ENCODE measurements at regions not wholly inside any gene's neighbourhood (a gene's known extent, or its start where the extent isn't known, plus 50 kb on each side); places are given as distances from the start of the nearest gene placed in this dataset.

DNA sequence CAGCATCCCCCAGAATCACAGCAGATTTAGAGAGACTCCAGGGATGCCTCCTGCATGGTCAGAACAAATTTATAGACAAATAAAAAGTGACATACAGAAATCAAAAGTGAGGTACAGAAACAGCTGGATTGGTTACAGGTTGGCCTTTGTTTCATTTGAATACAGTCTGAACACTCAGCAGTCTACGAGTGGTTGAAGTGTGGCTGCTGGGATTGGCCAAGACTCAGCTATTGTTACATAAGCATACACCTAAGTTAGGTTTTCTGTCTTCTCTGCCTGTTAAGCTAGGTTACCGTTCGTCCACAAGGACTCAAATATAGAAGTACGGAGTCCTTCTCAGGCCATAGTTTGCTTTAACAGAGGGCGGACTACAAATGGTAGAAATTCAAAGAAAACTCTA, 262.4 kb upstream of the SLC14A2 start:
- no TSS peak for BruUV-seq (replicated peaks)
- FAIRE-seq (no peak), DNase-seq (ENCODE audit: low read depth, low spot score) (no peak)
- POLR2A ChIA-PET, result no interaction called here
- H2AFZ ChIP-seq (ENCODE audit: low read depth, low read length), result no peak overlapping the region
- H3K9me3 ChIP-seq (replicated peaks; ENCODE audit: control insufficient read depth, insufficient read depth, low read length), result no peaks in the 10 kb centered on the region
- TF ChIP-seq EZH2 (IDR thresholded peaks at IDR 0.05; ENCODE audit: borderline replicate concordance, low read depth, low read length, severe bottlenecking), result no peak
- TF ChIP-seq, protein P1, sequence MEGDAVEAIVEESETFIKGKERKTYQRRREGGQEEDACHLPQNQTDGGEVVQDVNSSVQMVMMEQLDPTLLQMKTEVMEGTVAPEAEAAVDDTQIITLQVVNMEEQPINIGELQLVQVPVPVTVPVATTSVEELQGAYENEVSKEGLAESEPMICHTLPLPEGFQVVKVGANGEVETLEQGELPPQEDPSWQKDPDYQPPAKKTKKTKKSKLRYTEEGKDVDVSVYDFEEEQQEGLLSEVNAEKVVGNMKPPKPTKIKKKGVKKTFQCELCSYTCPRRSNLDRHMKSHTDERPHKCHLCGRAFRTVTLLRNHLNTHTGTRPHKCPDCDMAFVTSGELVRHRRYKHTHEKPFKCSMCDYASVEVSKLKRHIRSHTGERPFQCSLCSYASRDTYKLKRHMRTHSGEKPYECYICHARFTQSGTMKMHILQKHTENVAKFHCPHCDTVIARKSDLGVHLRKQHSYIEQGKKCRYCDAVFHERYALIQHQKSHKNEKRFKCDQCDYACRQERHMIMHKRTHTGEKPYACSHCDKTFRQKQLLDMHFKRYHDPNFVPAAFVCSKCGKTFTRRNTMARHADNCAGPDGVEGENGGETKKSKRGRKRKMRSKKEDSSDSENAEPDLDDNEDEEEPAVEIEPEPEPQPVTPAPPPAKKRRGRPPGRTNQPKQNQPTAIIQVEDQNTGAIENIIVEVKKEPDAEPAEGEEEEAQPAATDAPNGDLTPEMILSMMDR (IDR thresholded peaks at IDR 0.05; ENCODE audit: extremely low read depth in 1 of 2, insufficient read depth in 1 of 2, low read depth in 1 of 2, low read length in 2 of 2), result no peak
- no peak for TF ChIP-seq GATA2 (IDR thresholded peaks at IDR 0.05; ENCODE audit: insufficient read depth, insufficient read length, low read depth, low read length)
- TF ChIP-seq, protein P2, sequence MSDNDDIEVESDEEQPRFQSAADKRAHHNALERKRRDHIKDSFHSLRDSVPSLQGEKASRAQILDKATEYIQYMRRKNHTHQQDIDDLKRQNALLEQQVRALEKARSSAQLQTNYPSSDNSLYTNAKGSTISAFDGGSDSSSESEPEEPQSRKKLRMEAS (IDR thresholded peaks at IDR 0.05; ENCODE audit: insufficient read depth, insufficient read length), result no peak
- TF ChIP-seq POLR2AphosphoS5 (IDR thresholded peaks at IDR 0.05; ENCODE audit: insufficient read depth, low read depth, low read length), result no peak
- no peak for TF ChIP-seq MYC (IDR thresholded peaks at IDR 0.05; ENCODE audit: low read depth, low read length)
- no peak for TF ChIP-seq POLR2A (IDR thresholded peaks at IDR 0.05; ENCODE audit: low read depth, low read length)
- no peak for TF ChIP-seq JUN (IDR thresholded peaks at IDR 0.05; ENCODE audit: borderline replicate concordance, insufficient read depth, insufficient read length, low read depth)
- no peak for TF ChIP-seq FOS (IDR thresholded peaks at IDR 0.05; ENCODE audit: borderline replicate concordance, insufficient read depth, low read length)
- H4K20me1 ChIP-seq (replicated peaks; ENCODE audit: control insufficient read depth, extremely low read depth, insufficient read depth, low read length), result no peaks in the 10 kb centered on the region
- H3K4me3 ChIP-seq (replicated peaks in 1 of 3; ENCODE audit: insufficient read depth in 1 of 3, low read depth in 1 of 3, low read length in 3 of 3), result no peak overlapping the region
- no peak overlapping the region for H3K27ac ChIP-seq (ENCODE audit: insufficient read depth, low read depth, low read length)
- H3K4me2 ChIP-seq (ENCODE audit: insufficient read depth, low read length), result no peak overlapping the region
- no peaks in the 10 kb centered on the region for H3K4me1 ChIP-seq (ENCODE audit: control insufficient read depth, extremely low read depth, insufficient read depth, low read length)
- intact Hi-C loops (cut with micrococcal nuclease) (no loop called here), dilution Hi-C loops (cut with MboI; ENCODE audit: extremely low pct_ligation_motif_present, low sequenced_read_pairs) (no loop called here)
- H3K36me3 ChIP-seq (ENCODE audit: control insufficient read depth in 2 of 2, extremely low read depth in 1 of 2, insufficient read depth in 2 of 2, low read length in 2 of 2), result no peaks in the 10 kb centered on the region
- H3K9ac ChIP-seq (replicated peaks; ENCODE audit: extremely low read depth, insufficient read depth, low read length), result no peak overlapping the region
- no peaks in the 10 kb centered on the region for H3K9me1 ChIP-seq (replicated peaks; ENCODE audit: control insufficient read depth, extremely low read depth, insufficient read depth, low read length)
- H3K27me3 ChIP-seq (ENCODE audit: control insufficient read depth in 2 of 2, insufficient read depth in 2 of 2, low read length in 2 of 2), result no peaks in the 10 kb centered on the region
- CTCF ChIA-PET, result no interaction called here
- H3K79me2 ChIP-seq (ENCODE audit: control insufficient read depth, insufficient read depth, low read length), result no peaks in the 10 kb centered on the region

Measured in endothelial cell of umbilical vein (primary cell).